H1 (cell line): ENCODE measurements at regions not wholly inside any gene's neighbourhood (a gene's known extent, or its start where the extent isn't known, plus 50 kb on each side); places are given as distances from the start of the nearest gene placed in this dataset.

Experiments
- CTCF ChIA-PET: fragments of 300-600 bp; sonication (Branson Sonifier 250); formaldehyde crosslinking; loops from one replicate; lab custom pipeline; 2021; ENCODE audit not compliant: partially characterized antibody; lab: Charles Lee
- POLR2A ChIA-PET: fragments of 300-600 bp; sonication (Branson Sonifier 250); formaldehyde crosslinking; loops from one replicate; lab custom pipeline; 2021; ENCODE audit warnings: inconsistent platforms; ENCODE audit not compliant: partially characterized antibody; lab: Charles Lee
- DNase-seq, 2 experiments: peaks; one replicate each; pipeline versions ENCODE4 v3.0.0 to v3.0.0-alpha.2; 2010 to 2022; ENCODE audit warnings: low spot score in 2 of 2, low read depth in 1 of 2, mixed read lengths in 1 of 2
- FAIRE-seq: peaks from 2 replicates; lab custom pipeline; 2011; peaks lifted over from hg19 to GRCh38; lab: Jason Lieb, UNC
- H2AFZ ChIP-seq: 2 replicates; pipeline ENCODE4 v1.8.1; 2012; ENCODE audit warnings: low read length, inconsistent platforms
- H2AK5ac ChIP-seq: 2 replicates; pipeline ENCODE4 v1.6.1; 2013; ENCODE audit warnings: low read depth, low read length
- H2BK120ac ChIP-seq: replicated peaks from 2 replicates; pipeline ENCODE3; 2013; ENCODE audit warnings: low read depth, low read length, inconsistent platforms
- H2BK12ac ChIP-seq: 2 replicates; pipeline ENCODE4 v1.6.1; 2013; ENCODE audit warnings: low read depth, low read length
- H2BK15ac ChIP-seq: 2 replicates; pipeline ENCODE4 v1.6.1; 2013; ENCODE audit warnings: low read length
- H2BK20ac ChIP-seq: 2 replicates; pipeline ENCODE4 v1.6.1; 2013; ENCODE audit warnings: low read length
- H2BK5ac ChIP-seq: 2 replicates; pipeline ENCODE4 v1.6.1; 2013; ENCODE audit warnings: low read depth, low read length
- H3K14ac ChIP-seq: 2 replicates; pipeline ENCODE4 v1.6.1; 2013; ENCODE audit warnings: inconsistent platforms; ENCODE audit not compliant: insufficient read length
- H3K18ac ChIP-seq: 2 replicates; pipeline ENCODE4 v1.6.1; 2013; ENCODE audit warnings: low read length; ENCODE audit errors: extremely low read depth
- H3K23ac ChIP-seq: 2 replicates; pipeline ENCODE4 v1.6.1; 2013; ENCODE audit warnings: inconsistent platforms; ENCODE audit not compliant: insufficient read length
- H3K23me2 ChIP-seq: 2 replicates; pipeline ENCODE4 v1.6.1; 2013; ENCODE audit warnings: low read depth, low read length
- H3K27ac ChIP-seq: 2 replicates; pipeline ENCODE4 v1.6.1; 2011; ENCODE audit warnings: low read depth, low read length, inconsistent platforms
- H3K27me3 ChIP-seq, 4 experiments: replicated peaks in 1 of 4; 1 replicate in 1 of 4; 2 replicates in 3 of 4; pipeline versions ENCODE4 v1.6.1 to v1.8.1; 2011 to 2013; ENCODE audit warnings: low read length in 3 of 4, mild to moderate bottlenecking in 3 of 4, inconsistent platforms in 2 of 4, mixed read lengths in 2 of 4, moderate library complexity in 1 of 4; ENCODE audit not compliant: control insufficient read depth in 3 of 4, insufficient read depth in 3 of 4; ENCODE audit errors: extremely low read depth in 1 of 4
- H3K36me3 ChIP-seq, 4 experiments: 2 replicates each; pipeline versions ENCODE4 v1.6.1 to v1.8.1; 2011 to 2013; ENCODE audit warnings: mild to moderate bottlenecking in 4 of 4, low read length in 3 of 4, moderate library complexity in 2 of 4, control low read depth in 1 of 4, inconsistent platforms in 1 of 4; ENCODE audit not compliant: insufficient read depth in 4 of 4, control insufficient read depth in 2 of 4
- H3K4ac ChIP-seq: replicated peaks from 2 replicates; pipeline ENCODE3; 2013; ENCODE audit warnings: low read length, low read depth, mixed read lengths, inconsistent platforms; ENCODE audit not compliant: insufficient read length
- H3K4me1 ChIP-seq, 4 experiments: replicated peaks in 1 of 4; 1 replicate in 1 of 4; 2 replicates in 3 of 4; pipeline versions ENCODE4 v1.6.1 to v1.8.1; 2011 to 2013; ENCODE audit warnings: low read length in 3 of 4, inconsistent platforms in 2 of 4, mixed read lengths in 1 of 4; ENCODE audit not compliant: insufficient read depth in 4 of 4, control insufficient read depth in 3 of 4
- H3K4me2 ChIP-seq, 2 experiments: 2 replicates each; pipeline versions ENCODE4 v1.6.1 to v1.8.1; 2011 to 2013; ENCODE audit warnings: low read depth in 2 of 2, low read length in 2 of 2, control low read depth in 1 of 2, inconsistent platforms in 1 of 2, mild to moderate bottlenecking in 1 of 2; ENCODE audit not compliant: insufficient read depth in 1 of 2
- H3K4me3 ChIP-seq, 4 experiments: fragments of 200-600, 300-600 bp in 1 of 4; sonication (generic), shearing (Covaris generic), sonication (Bioruptor Twin) in 1 of 4; 2 replicates each; pipeline versions ENCODE4 v1.5.1 to v1.8.1; 2011 to 2016; ENCODE audit warnings: low read length in 4 of 4, low read depth in 3 of 4, control low read depth in 2 of 4, inconsistent platforms in 2 of 4, mild to moderate bottlenecking in 2 of 4, mixed read lengths in 1 of 4, moderate library complexity in 1 of 4; ENCODE audit not compliant: insufficient read depth in 2 of 4; ENCODE audit errors: extremely low read depth in 1 of 4
- H3K56ac ChIP-seq: replicated peaks from 2 replicates; pipeline ENCODE3; 2013; ENCODE audit warnings: low read depth, mild to moderate bottlenecking, mixed read lengths, low read length, inconsistent platforms; ENCODE audit not compliant: insufficient read length
- H3K79me1 ChIP-seq: 2 replicates; pipeline ENCODE4 v1.6.1; 2013; ENCODE audit warnings: low read depth, low read length, control low read depth
- H3K79me2 ChIP-seq, 2 experiments: 2 replicates each; pipeline versions ENCODE4 v1.6.1 to v1.8.1; 2012 to 2013; ENCODE audit warnings: low read length in 2 of 2, mild to moderate bottlenecking in 2 of 2, inconsistent platforms in 1 of 2; ENCODE audit not compliant: insufficient read depth in 2 of 2, control insufficient read depth in 1 of 2
- H3K9ac ChIP-seq, 4 experiments: replicated peaks in 1 of 4; 1 replicate in 1 of 4; 2 replicates in 3 of 4; pipeline versions ENCODE4 v1.6.1 to v1.8.1; 2011 to 2013; ENCODE audit warnings: low read depth in 3 of 4, low read length in 3 of 4, control low read depth in 2 of 4, mild to moderate bottlenecking in 2 of 4, moderate library complexity in 2 of 4, inconsistent platforms in 1 of 4; ENCODE audit errors: extremely low read depth in 1 of 4
- H3K9me3 ChIP-seq, 2 experiments: 2 replicates each; pipeline versions ENCODE4 v1.6.1 to v1.8.1; 2012 to 2013; ENCODE audit warnings: mild to moderate bottlenecking in 2 of 2, moderate library complexity in 2 of 2, control low read depth in 1 of 2, inconsistent platforms in 1 of 2, low read depth in 1 of 2, low read length in 1 of 2, mixed read lengths in 1 of 2; ENCODE audit not compliant: insufficient read depth in 2 of 2
- H4K20me1 ChIP-seq, 2 experiments: replicated peaks in 1 of 2; 2 replicates each; pipeline versions ENCODE3 to v1.8.1; 2011 to 2013; ENCODE audit warnings: inconsistent platforms in 2 of 2, low read length in 2 of 2, mild to moderate bottlenecking in 1 of 2; ENCODE audit not compliant: insufficient read depth in 2 of 2, control insufficient read depth in 1 of 2
- H4K5ac ChIP-seq: 2 replicates; pipeline ENCODE4 v1.6.1; 2013; ENCODE audit warnings: low read length, low read depth, mixed read lengths, inconsistent platforms; ENCODE audit not compliant: insufficient read length
- H4K8ac ChIP-seq: 2 replicates; pipeline ENCODE4 v1.8.0; 2013; ENCODE audit warnings: mild to moderate bottlenecking, moderate library complexity, low read length, inconsistent platforms; ENCODE audit not compliant: insufficient read depth; ENCODE audit errors: extremely low read depth
- H4K91ac ChIP-seq: replicated peaks from 2 replicates; pipeline ENCODE3; 2013; ENCODE audit warnings: low read length, mixed read lengths, inconsistent platforms; ENCODE audit not compliant: insufficient read length
- CBX8 ChIP-seq: fragments of 300-800, 300-1000 bp; sonication (generic); IDR thresholded peaks from 2 replicates; pipeline ENCODE4 v1.7.1; 2016; ENCODE audit warnings: low read depth, low read length, borderline replicate concordance
- CTCF ChIP-seq, 3 experiments: IDR thresholded peaks; 1 replicate in 2 of 3; 2 replicates in 1 of 3; pipeline versions ENCODE4 v1.5.1 to v1.6.1; 2011; ENCODE audit warnings: low read length in 3 of 3, mild to moderate bottlenecking in 3 of 3, inconsistent platforms in 2 of 3, low read depth in 1 of 3, moderate library complexity in 1 of 3; ENCODE audit not compliant: insufficient read depth in 1 of 3; ENCODE audit errors: control extremely low read depth in 1 of 3
- E2F6 ChIP-seq: IDR thresholded peaks from 2 replicates; pipeline ENCODE4 v1.6.1; 2012; ENCODE audit warnings: inconsistent platforms
- FOSL1 ChIP-seq: IDR thresholded peaks from 2 replicates; pipeline ENCODE4 v1.6.1; 2011; ENCODE audit warnings: mild to moderate bottlenecking, low read depth, low read length, moderate library complexity; ENCODE audit not compliant: insufficient read depth
- HDAC2 ChIP-seq, 2 experiments: fragments of 300-600 bp in 1 of 2; sonication (generic) in 1 of 2; IDR thresholded peaks; 2 replicates each; pipeline ENCODE4 v1.6.1; 2011 to 2012; ENCODE audit warnings: low read depth in 2 of 2, low read length in 2 of 2, mild to moderate bottlenecking in 2 of 2, moderate library complexity in 2 of 2, borderline replicate concordance in 1 of 2, inconsistent platforms in 1 of 2
- JUN ChIP-seq: IDR thresholded peaks from 2 replicates; pipeline ENCODE4 v1.6.1; 2011; ENCODE audit warnings: low read depth, mild to moderate bottlenecking, improper control_type of control experiment, low read length
- KDM4A ChIP-seq: IDR thresholded peaks from one replicate; pipeline ENCODE4 v1.7.1; 2012; ENCODE audit warnings: low read depth, mild to moderate bottlenecking, moderate library complexity, low read length, inconsistent platforms; ENCODE audit not compliant: severe bottlenecking
- SAP30 ChIP-seq: fragments of 300-600 bp; sonication (generic); IDR thresholded peaks from 2 replicates; pipeline ENCODE4 v1.7.1; 2012; ENCODE audit warnings: low read length, moderate library complexity, mild to moderate bottlenecking, inconsistent platforms; ENCODE audit not compliant: insufficient read depth, insufficient replicate concordance
- SP4 ChIP-seq: IDR thresholded peaks from 2 replicates; pipeline ENCODE4 v1.6.1; 2012; ENCODE audit warnings: low read length, inconsistent platforms
- TCF12 ChIP-seq: IDR thresholded peaks from 2 replicates; pipeline ENCODE4 v1.6.1; 2011; ENCODE audit warnings: low read depth, mild to moderate bottlenecking, low read length
- WGBS, 2 experiments: shearing (Covaris generic) in 1 of 2; methylation state at CpG; one replicate each; pipeline versions ENCODE4 v1.1.6 to v1.1.7; 2013 to 2015; ENCODE audit warnings: low lambda C conversion rate in 2 of 2, mixed read lengths in 2 of 2, inconsistent platforms in 1 of 2, low coverage in 1 of 2, missing lambda C conversion rate in 1 of 2; ENCODE audit not compliant: insufficient replicate concordance in 2 of 2, insufficient coverage in 1 of 2, insufficient read length in 1 of 2; ENCODE audit errors: extremely low coverage in 1 of 2, missing lambda C conversion rate in 1 of 2; 5-methylcytosine and 5-hydroxymethylcytosine counted together

GRCh38 chr9:104997536-104997935, 69.6 kb upstream of the ABCA1 start:
- H3K4me2 ChIP-seq: no peak overlapping the region
- H4K5ac ChIP-seq: no peak overlapping the region
- FAIRE-seq (no peak), DNase-seq (no peak)
- 0 out of 2 replicates have a peak overlapping the region, but pooled peaks have one; percentile 19 for H2AFZ ChIP-seq
- H3K23me2 ChIP-seq: peaks cover 5% of the 10 kb centered on the region
- H3K27ac ChIP-seq: no peak overlapping the region
- H4K8ac ChIP-seq: no peak overlapping the region
- H3K36me3 ChIP-seq: no peaks in the 10 kb centered on the region
- no peaks in the 10 kb centered on the region for H4K20me1 ChIP-seq
- H3K4me3 ChIP-seq: no peak overlapping the region
- H2BK5ac ChIP-seq: no peak overlapping the region
- H3K27me3 ChIP-seq: peaks cover 0 to under 1% (median 0%) of the 10 kb centered on the region in 4 experiments; a peak in 1 of 7 replicates
- no peak overlapping the region for H2BK20ac ChIP-seq
- POLR2A ChIA-PET: interaction anchor here (0.6 kb wide), 1 partner anchor 16 kb away, joined by 3 read pairs; no protein-coding TSS in a partner anchor
- H3K18ac ChIP-seq: no peak overlapping the region
- no peak overlapping the region for H4K91ac ChIP-seq
- no peak overlapping the region for H3K9ac ChIP-seq
- H2BK15ac ChIP-seq: no peak overlapping the region
- peaks cover 10 to 20% (median 15%) of the 10 kb centered on the region in 4 experiments; a peak in 6 of 7 replicates for H3K4me1 ChIP-seq
- no peak overlapping the region for H3K56ac ChIP-seq
- no peaks in the 10 kb centered on the region for H3K79me2 ChIP-seq
- no peak overlapping the region for H2AK5ac ChIP-seq
- CTCF ChIA-PET: interaction anchor here (1.2 to 1.9 kb wide), 5 partner anchors 10 to 71 kb away, joined by 4 to 6 read pairs (median 4); no protein-coding TSS in a partner anchor
- H3K14ac ChIP-seq: no peak overlapping the region
- no peak overlapping the region for H2BK12ac ChIP-seq
- no peak overlapping the region for H3K4ac ChIP-seq
- H3K9me3 ChIP-seq: no peaks in the 10 kb centered on the region
- no peak overlapping the region for H3K23ac ChIP-seq
- no peaks in the 10 kb centered on the region for H3K79me1 ChIP-seq
- 62% methylated on average over 2 of the region's 2 CpGs; no CpG with 5 or more reads in 1 of the 2 experiments for WGBS, 2 experiments
- no peak overlapping the region for H2BK120ac ChIP-seq
- no peak for TF ChIP-seq CTCF (IDR thresholded peaks at IDR 0.05; ENCODE audit: control extremely low read depth in 1 of 3, insufficient read depth in 1 of 3, low read depth in 1 of 3, low read length in 3 of 3)
- no peak for TF ChIP-seq FOSL1
- TF ChIP-seq SAP30: no peak
- no peak for TF ChIP-seq SP4
- no peak for TF ChIP-seq KDM4A
- TF ChIP-seq CBX8: no peak
- TF ChIP-seq E2F6: no peak
- no peak for TF ChIP-seq HDAC2 (IDR thresholded peaks at IDR 0.05; ENCODE audit: borderline replicate concordance in 1 of 2, low read depth in 2 of 2, low read length in 2 of 2)
- TF ChIP-seq JUN: no peak
- TF ChIP-seq TCF12: no peak
